ENCODE measurements at regions not wholly inside any gene's neighbourhood (a gene's known extent, or its start where the extent isn't known, plus 50 kb on each side); places are given as distances from the start of the nearest gene placed in this dataset.

DNA sequence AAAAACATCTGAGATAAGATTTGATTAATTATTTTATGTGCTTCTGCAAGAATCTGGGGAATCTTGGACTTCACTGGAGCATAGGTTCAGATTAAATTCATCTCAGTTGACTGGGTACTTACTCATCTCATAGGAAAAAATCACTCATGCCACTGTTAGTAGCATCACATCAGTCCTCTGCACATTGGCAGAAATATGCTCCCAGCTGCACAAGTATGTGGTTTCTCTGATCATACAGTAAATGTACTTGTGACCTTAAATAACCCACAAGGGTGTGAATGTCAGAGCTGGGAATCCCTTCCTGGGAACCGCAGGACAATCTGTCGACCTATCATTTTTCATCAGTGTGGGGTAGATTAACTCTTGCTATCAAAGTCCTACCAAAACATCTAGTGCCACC, 203.7 kb upstream of the SLC24A2 start:
- no peak for DNase-seq

DNA sequence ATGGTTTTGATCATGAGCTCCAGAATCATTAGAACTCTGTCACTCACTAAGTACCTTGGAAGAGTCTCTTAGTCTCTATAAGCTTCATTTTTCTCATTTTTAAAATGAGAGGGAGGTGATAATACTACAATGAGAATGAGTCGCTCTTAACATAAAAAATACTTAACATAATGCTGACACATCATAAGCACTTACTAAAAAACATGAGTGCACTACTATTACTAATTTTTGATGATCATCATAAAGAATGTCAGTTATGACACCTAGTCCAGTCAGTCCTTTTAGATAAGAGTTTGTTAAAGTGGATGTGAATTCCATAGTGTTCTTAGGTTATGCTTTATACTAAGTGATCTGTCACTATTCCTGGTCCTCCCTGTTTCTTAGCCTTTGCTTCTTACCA, 200.4 kb upstream of the SLC24A2 start:
- DNase-seq, result no peak

- no peak for DNase-seq
Observed at GRCh38 chr9:19988281-19988680, 199.4 kb upstream of the SLC24A2 start.

DNA sequence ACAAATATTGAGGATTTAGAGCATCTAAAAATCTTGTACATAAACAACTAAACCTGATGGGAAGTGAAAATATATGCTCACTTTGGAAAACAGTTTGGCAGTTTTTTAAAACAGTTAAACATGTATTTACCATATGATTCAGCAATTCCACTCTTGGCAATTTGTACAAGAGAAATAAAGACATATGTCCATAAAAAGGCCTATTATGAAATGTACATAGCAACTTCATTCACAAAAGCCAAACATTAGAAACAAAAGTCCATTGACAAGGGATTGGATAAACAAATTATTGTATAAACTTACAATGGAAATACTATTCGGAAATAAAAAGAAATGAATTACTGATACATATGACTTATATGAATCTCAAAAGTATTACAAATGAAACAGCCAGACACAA, 196.2 kb upstream of the SLC24A2 start:
- no peak for DNase-seq

DNA sequence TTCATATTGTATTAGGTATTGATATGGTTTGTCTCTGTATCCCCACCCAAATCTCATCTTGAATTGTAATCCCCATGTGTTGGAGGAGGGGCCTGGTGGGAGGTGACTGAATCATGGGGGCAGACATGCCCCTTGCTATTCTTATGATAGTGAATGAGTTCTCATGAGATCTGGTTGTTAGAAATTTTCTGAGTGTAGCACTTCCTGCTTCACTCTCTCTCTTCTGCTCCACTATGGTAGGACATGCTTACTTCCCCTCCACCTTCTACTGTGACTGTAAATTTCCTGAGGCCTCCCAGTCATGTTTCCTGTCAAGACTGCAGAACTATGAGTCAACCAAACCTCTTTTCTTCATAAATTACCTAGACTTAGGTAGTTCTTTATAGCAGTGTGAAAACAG, 187.4 kb upstream of the SLC24A2 start:
- no peak for DNase-seq

DNA sequence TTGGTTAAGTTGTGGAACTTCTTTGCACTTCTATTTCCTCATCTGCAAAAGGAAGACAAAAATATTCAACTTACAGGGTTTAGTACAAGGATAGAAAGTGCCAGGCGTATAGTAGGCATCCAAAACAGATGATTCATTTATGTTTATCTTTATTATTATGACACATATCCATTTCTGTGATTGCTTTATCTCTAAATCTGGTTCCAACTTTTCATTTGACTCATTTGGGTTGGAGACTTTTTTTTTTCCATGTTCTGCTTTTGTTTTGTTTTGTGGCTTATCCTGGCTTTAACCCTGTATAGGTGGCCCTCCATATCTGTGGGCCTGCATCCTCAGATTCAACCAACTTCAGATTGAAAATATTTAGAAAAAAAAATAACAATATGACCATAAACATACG, 186.7 kb upstream of the SLC24A2 start:
- no peak for DNase-seq

DNA sequence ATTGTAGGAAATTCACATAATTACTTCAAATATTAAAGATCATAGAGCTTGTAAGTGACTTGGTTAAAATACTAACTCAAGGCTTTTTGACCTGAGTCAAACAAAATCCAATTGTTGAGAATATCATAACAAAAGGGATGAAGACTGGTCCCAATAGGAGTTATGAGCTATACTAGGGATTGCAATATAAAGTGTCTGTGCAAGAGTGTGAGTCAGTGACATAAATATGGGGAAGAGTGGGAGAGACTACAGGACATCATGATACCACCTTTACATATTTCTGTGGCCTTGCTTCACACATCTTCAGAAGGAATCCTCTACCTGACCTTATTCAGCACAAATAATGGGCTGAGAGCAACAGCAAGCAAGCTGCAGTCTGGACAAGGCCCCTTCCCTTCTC, 180.9 kb upstream of the SLC24A2 start:
- DNase-seq, result no peak

GRCh38 chr9:19967888-19968459, 179.1 kb upstream of the SLC24A2 start:
- no peak for DNase-seq

- no peak for DNase-seq
Observed at GRCh38 chr9:19967216-19967887, 178.5 kb upstream of the SLC24A2 start.

GRCh38 chr9:19965336-19965735, 176.5 kb upstream of the SLC24A2 start:
- DNase-seq, result no peak

DNA sequence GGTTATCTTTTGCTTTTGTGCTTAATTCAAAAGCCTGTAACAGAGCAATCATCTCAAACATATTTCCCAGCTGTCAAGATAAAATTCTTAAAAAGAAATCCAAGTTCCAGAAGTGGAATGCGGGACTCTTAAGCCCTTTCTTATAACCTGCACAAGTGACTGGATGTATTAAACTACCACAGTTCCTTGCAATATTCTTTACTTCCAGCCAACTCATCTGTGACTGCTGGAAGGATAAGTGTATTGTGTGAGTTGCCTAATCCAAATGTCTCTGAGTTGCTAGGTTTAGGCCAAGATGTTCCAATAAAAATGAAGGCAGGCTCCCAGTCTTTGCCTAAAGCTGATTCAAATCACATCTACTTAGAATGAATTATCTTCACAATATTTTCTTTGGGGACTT, 159.2 kb upstream of the SLC24A2 start:
- DNase-seq, result no peak

GRCh38 chr9:19946441-19947109, 157.7 kb upstream of the SLC24A2 start:
- DNase-seq, result no peak

- no peak for DNase-seq
Observed at GRCh38 chr9:19941874-19942273, 153.0 kb upstream of the SLC24A2 start.

GRCh38 chr9:19940811-19941535, 152.1 kb upstream of the SLC24A2 start:
- DNase-seq, result no peak

DNA sequence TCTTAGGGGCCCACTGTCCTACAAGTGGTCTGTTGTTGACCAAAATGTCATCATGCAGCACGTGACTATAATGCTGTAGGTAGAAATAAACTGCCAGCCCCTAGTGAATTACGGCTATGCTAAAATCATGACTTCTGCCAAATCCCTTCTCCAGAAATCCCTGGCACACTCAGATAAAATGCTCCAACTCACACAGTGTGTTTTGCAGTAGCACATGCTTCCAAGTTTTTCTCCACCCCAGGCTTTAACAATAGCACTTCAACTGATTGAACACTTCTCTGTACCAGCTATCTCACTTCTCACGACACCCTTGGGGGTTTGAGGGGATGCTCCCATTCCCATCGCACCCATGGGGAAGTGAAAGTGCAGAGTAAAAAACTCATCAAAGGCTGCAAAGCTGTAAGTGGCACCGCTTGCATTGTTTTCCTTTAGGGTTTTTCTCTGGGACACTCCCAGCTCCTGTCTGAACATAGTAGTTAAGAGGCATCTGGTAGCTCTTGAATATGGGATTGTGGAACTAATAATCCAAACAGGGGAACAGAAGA, 151.0 kb upstream of the SLC24A2 start:
- DNase-seq, result no peak

DNA sequence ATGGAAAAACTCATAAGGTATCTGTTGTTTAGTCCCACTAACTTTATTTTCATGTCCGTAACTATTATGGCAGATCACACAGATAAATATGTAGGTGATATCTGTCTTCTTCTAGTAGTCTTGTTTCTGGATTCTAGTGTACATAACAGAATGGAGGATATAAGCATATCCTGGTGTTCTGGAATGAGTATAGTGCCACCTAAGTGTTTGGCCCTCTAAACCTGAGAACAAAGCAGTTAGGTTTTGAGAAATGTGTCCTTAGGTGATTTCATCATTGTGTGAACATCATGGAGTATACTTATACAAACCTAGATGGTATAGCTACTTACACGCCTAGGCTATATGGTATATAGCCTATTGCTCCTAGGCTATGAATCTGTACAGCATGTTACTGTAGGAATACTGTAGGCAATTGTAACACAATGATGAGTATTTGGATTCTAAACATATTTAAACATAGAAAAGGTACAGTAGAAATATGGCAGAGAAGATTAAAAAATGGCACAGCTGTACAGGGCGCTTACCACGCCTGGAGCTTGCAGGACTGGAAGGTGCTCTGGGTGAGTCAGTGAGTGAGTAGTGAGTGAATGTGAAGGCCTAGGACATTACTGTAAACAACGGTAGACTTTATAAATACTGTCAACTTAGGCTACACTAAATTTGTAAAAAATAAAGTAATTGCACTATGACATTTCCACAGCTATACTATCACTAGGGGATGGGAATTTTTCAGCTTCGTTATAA, 150.3 kb upstream of the SLC24A2 start:
- no peak for DNase-seq

DNA sequence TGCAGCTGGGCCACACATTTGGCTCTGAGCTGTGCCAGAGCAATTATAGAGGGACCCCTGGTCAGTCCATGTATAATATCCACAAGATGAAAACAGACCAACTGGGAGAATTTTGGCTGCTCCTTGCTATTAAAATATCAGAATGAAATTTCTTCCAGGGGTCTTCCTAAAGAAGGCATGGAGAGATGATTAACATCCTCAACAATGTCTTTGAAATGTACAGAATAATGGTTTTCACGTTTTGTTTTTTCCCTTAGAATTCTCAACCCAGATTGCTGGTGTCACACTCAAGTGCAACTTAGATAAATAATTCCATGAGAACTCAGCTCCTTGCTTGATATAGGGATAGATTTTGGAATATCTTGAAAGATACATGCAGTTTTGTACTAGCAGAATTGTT, 148.3 kb upstream of the SLC24A2 start:
- DNase-seq, result no peak

DNA sequence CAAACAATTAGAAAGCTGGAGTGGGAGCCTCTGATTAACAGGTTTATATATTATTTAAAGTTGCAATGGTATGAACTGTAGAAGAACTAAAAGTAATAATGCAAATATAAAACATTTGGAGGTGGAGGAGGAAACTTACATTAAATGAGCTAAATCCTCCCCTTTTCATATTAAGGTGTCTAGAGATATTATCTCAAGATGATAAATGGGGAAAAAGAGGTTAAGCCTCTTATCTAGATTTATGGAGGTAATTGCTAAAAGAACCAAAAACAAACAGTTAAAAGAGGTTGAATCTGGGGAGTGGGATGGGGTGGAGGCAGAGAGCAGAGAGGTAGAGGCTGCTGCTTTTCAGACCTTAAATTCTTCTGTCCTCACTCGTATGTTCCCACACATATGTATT, 147.8 kb upstream of the SLC24A2 start:
- DNase-seq, result no peak

- no peak for DNase-seq
Observed at GRCh38 chr9:19935422-19935821, 146.6 kb upstream of the SLC24A2 start.

- no peak for DNase-seq
Observed at GRCh38 chr9:19934301-19934871, 145.5 kb upstream of the SLC24A2 start.

DNA sequence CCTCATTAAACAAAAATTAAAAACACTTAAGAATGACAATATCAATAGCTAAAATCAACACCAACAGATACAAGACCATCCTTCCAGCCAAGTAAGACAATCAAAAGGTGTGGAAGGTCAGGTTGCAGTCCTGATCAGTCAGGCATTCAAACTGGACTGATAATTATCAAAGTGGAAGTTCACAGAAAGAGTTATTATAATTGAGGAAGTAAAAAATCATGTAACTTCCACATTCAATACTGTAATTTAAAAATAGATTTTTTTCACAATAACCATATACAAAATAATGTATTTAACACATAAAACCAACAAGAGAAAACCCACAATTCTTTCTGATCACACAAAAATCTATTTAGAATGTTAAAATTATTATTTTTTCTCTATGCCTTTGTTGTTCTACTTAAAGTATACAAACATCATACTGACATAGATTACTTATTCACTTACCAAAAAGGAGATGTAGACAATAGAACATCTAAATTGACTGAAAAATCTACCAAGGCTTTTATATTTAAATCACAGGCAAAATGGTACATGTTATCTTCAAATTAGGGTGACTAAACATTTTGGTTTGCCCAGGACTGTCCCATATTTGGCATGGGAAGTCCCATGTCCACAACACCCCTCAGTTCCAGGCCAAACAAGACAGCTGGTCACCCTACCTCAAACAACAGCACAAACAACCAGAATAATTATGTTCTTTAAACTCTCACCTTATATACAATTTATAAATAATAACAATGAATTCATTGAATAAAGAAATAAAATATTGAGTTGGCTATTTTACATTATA, 142.5 kb upstream of the SLC24A2 start:
- no peak for DNase-seq

DNA sequence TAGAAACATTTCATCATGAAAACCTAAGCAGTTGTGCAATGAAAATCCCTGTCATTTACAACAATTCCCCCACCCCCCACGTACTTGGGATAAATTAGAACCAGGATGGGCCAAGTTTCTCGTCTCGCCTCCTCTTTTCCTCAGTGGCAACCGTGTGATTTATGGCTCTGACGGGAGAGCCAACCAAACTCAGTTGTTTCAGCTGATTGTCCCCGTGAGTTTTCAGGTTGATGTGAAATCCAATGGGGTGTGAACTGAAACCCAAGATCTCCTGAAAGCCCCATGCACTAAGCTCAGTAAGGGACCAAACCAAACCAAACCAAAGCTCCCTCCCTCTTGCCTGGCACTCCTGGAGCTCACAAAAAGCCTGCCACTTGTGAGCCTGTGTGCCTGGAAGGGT, 138.7 kb upstream of the SLC24A2 start:
- DNase-seq, result no peak
